ENCODE measurements at regions not wholly inside any gene's neighbourhood (a gene's known extent, or its start where the extent isn't known, plus 50 kb on each side); places are given as distances from the start of the nearest gene placed in this dataset.

- no peak for DNase-seq
Measured at GRCh38 chr3:13266005-13266404, 154.1 kb downstream of the NUP210 start.

GRCh38 chr3:13265507-13265906 is 154.6 kb downstream of the NUP210 start:
- DNase-seq = no peak

- no peak for DNase-seq
Measured at GRCh38 chr3:13265016-13265415, 155.1 kb downstream of the NUP210 start.

- DNase-seq = no peak
Measured at GRCh38 chr3:13264468-13264795, 155.7 kb downstream of the NUP210 start.

DNA sequence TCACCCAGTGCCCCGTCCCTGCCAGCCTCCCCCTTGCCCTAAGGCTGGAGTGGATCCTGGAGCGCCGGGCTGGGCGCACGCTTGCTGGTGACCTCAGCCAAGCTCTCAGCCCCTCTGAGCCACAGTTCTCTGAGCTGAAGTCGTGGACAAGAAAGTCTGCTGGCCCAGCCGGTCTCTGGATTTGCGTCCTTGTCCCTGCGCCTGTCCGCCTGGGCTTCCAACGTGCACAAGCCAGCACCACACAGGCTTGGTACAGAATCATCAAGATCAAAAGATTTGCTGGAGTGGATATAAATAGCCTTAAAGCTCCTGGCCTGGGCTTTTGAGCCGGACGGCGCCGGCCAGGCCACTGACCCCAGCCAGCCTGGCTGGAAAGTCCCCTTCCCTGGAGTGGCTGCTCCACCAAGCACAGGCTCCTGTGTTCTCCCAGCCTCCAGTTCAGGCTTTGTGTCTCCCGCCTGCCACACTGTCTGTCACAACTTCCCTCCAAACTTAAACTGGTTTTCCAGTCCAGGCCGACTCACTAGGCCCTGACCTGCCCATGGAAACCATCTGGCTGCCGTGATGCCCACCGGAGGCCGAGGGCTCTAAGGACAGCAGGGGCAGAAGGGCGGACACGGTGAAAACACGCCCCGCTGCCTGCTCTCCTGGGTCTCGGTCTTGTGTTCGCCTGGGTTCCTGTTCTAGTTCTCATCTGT is 156.2 kb downstream of the NUP210 start:
- DNase-seq = no peak

GRCh38 chr3:13262493-13263211 is 157.5 kb downstream of the NUP210 start:
- no peak for DNase-seq

DNA sequence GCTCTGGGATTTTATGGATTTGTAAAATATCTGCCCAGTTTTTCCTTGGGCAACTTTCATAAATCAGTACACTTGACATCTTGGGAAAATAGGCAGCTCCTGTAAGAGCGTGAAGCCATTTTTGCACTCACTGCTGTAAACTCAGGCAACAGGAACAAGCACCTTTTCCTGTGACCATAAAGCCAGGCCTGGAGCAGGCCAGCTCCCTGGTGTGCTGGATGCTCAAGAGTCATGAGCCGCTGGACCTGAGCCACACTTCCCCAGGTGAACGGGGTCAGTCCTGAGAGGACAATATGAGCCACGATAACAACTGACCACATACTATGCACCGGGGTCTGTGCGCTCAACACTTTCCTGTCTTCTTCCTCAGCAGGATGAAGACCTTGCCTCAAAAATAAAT is 158.2 kb downstream of the NUP210 start:
- no peak for DNase-seq

- no peak for DNase-seq
Measured at GRCh38 chr3:13261104-13261830, 158.9 kb downstream of the NUP210 start.

DNA sequence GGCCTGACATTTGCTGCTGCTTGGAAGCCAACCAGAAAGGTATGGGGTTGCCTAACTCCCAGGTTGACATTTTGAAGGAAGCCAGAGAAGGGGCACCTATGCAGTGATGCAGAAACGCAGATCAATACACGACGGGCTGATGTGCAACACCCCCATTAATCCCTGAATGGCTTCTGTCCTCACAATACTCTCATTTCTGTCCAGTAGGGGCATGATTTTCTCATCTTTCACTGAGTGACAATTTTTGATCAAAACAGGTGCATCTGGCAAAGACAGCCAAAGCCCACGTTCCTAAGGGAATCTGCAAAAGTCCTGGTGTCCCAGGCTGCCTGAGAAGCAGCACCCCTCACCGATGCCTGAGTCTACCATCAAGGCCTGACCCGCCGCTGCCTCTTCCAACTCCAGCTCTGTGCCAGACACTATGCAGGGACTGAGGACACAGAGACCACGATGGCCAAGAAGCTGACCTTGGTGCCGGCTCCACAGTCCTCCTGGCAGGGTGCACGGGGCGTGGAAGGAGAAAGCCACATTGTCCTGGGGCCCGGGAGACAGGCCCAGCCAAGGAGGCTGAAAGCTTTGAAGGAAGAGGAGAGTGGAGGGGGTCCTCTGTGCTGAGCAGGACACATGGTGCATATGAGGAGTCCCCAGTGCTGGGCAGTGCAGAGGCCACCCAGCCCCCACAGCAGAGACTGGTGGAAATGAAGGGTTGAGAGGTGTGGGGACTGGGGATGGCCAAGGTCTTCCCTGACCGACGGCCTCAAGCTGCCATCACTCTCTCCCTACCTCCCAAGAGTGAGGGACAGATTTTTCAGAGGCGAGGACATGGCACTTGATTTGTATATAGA is 159.6 kb downstream of the NUP210 start:
- no peak for DNase-seq

DNA sequence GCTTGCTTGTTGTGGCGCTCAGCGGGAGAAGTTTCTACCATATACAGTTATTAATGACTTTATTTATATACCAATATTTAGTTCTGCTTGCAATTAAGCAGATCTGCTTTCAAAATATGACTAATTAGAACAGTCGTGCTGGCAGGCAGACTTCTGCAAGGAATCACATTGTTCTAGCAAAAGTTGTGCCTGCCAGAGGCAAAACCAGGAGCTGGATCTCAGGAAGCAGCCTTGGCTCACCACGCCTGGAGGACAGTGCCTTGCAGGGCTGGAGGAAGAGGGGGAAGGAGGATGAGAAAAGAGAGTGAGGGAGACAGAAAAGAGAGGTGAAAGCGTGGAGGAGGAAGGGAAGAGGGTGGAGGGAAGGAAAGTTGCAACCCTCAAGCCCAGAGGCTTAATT is 160.3 kb downstream of the NUP210 start:
- no peak for DNase-seq

GRCh38 chr3:13258986-13259514 is 161.1 kb downstream of the NUP210 start:
- no peak for DNase-seq

GRCh38 chr3:13258280-13258679 is 161.8 kb downstream of the NUP210 start:
- DNase-seq = no peak

DNA sequence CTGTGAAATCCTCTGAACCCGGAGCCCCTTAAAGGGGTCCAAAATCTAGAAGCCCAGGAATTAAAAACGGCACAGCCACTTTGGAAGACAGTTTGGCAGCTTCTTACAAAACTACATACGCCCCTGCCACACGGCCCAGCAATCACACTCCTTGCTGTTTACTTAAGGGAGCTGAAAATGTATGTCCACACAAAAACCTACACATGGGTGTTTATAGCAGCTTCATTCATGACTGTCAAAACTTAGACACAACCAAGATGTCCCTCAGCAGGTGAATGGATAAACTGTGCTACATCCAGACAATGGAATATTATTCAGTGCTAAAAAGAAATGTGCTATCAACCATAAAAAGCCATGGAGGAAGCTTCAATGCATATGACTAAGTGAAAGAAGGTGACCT is 162.5 kb downstream of the NUP210 start:
- DNase-seq = no peak

DNA sequence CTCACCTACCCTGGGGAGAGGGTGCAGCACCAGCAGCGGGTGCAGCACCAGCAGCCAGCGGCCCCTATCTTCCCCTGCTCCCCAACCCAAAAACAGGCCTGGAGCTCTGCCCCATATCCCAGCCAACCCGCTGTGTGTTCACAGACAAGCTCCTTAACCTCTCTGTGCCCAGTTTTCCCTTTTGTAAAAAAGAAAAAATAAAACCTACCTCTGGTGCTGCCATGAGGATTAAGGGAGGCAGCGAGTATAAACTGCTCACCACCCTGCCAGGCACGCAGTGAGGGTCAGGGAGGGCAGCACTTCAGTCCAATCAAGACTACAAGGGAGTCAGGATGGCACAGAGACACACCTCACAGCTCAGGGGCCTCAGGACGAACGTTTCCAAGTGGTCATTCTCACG is 163.3 kb downstream of the NUP210 start:
- DNase-seq = no peak

GRCh38 chr3:13254028-13254951 is 165.8 kb downstream of the NUP210 start:
- no peak for DNase-seq

DNA sequence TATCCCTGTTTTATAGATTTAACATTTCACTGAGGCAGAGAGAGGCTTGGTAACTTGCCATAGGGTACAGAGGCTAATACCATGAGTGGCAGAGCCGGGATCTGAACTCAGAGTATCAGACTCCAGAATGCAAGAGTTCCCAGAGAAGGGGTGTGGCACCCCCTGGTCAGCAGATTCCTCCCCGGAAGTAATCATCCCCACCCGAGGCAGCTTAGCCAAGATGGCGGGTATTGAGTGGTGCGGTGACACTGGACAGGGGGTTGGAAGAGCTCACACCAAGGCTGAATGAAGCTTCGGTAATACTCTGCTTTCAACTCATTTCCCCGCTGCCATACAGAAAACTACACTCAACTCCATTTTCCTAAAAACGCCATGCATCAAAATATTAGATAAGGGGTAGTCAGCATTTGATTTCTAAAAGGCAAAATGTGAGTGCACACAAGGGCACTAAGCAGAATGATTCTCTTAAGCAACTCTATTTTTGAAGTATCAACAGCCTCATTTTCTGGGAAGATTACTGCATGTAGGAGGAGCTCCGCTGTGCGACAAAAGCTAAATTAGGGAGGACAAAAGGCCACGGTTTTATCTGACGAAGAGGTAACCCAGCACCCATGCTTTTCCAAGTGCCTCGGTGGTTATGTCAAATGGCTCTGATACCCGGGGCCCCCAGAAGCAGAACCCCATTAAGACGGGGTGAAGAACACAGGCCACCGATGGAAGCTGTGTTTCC is 166.7 kb downstream of the NUP210 start:
- DNase-seq = no peak

- no peak for DNase-seq
Measured at GRCh38 chr3:13252207-13252606, 167.9 kb downstream of the NUP210 start.

DNA sequence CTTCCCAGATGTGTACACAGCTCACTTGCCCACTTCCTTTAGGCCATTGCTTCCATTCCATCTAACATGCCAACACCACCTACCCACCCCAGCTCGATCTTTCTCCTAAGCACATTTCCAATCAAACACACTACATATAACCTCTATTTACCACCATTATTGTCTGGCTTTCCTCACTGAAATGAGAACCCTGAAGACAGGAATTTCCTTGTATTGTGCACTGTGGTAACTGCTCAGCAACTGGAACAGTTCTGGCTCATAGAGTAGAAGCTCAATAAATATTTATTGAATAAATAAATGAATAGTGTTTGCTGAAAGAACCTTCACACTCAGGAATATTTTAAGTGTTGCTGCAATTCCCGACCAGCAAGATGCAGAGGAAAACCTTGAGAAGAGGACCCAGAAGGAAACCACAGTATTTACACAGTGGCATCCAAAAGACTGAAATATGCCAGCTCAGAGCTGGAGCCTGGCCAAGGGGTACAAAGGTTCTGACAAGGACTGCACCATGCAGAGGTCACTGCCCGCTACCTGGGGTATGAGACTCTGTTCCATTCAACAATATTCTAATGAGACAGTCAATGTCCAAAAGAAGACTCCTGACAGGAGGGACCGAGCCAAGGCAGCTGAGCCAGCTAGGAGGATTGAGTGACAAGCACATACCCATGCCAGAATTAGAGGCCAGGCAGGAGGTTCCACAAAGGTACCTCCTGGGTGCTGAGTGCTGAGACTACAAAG is 168.8 kb downstream of the NUP210 start:
- no peak for DNase-seq

DNA sequence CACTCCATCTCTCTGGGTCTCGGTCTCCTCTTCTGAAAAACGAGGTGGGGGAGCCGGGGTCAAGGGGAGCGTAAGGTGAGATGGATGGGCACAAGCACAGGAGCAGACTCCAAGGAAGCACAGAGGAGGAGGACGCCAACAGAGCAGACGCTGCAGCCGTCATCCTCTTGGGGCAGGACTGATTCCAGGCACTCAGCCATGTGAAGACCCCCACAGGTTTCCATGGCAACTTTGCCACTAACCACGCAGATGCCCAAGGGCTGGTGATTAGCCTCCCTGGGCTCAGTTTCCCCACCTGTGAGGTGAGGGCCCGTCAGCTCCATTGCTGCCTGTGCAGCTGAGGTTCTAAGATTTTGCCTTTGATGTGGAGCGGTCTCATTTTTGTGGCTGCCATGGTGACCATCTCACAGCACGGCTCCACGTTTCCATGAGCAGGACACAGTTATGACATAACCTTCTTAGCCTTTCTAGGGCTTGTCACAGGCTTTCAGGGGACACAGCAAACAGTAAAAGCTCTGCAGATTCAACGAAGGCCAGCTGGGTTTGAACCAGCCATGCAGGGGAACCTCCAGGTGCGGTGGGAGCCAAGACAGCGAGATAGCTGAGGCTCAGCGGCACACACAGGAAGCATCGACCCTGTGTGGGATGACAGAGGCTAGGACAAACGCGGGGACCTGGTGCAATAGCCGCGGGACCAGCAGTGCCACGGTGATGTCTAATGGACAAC is 170.3 kb downstream of the NUP210 start:
- DNase-seq = no peak

DNA sequence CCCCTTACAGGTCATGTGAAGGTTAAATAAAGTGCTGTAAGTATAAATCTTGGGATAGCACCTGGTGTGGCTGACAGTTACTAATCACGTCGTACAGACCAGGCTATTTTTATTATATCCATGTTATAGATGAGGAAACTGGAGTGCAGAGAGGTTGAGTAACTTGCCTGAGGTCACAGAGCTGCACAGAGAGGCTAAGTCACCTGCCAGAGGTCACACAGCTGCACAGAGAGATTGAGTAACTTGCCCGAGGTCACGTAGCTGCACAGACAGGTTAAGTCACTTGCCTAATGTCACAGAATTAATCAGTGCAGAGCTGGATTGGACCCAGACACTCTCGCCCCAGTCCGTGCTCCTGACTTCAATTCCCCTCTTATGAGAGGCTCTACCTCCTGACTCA is 171.5 kb downstream of the NUP210 start:
- no peak for DNase-seq
